ENCODE measurements at regions not wholly inside any gene's neighbourhood (a gene's known extent, or its start where the extent isn't known, plus 50 kb on each side); places are given as distances from the start of the nearest gene placed in this dataset.

- TF ChIP-seq POLR2A (IDR thresholded peaks at IDR 0.05) (no peak), CTCF (IDR thresholded peaks at IDR 0.05) (no peak), POLR2AphosphoS5 (IDR thresholded peaks at IDR 0.05) (no peak), EP300 (IDR thresholded peaks at IDR 0.05) (no peak)
Measured at GRCh38 chrX:99073551-99073950, 1336.5 kb downstream of the PCDH19 start.
